Esophagus muscularis mucosa (tissue), 4 donors: ENCODE measurements at regions not wholly inside any gene's neighbourhood (a gene's known extent, or its start where the extent isn't known, plus 50 kb on each side); places are given as distances from the start of the nearest gene placed in this dataset.

Experiments used
- DNase-seq: peaks from one replicate; pipeline ENCODE4 v3.0.0-alpha.2; 2017; ENCODE audit errors: extremely low spot score
- H3K27ac ChIP-seq, 4 donors: fragments of 200-600 bp; sonication (generic); replicated peaks in 1 of 4; 1 replicate in 3 of 4; 2 replicates in 1 of 4; pipeline ENCODE4 v1.5.1; 2016 to 2019; ENCODE audit warnings: mild to moderate bottlenecking in 1 of 4
- H3K27me3 ChIP-seq, 4 donors: fragments of 200-600 bp; sonication (generic); one replicate each; pipeline versions ENCODE4 v1.5.1 to v1.6.0; 2016 to 2019
- H3K36me3 ChIP-seq, 4 donors: fragments of 200-600 bp; sonication (generic); one replicate each; pipeline ENCODE4 v1.5.1; 2016 to 2019
- H3K4me1 ChIP-seq, 4 donors: fragments of 200-600 bp; sonication (generic); one replicate each; pipeline ENCODE4 v1.5.1; 2016 to 2019
- H3K4me3 ChIP-seq, 4 donors: fragments of 200-600 bp; sonication (generic); 1 replicate in 2 of 4; 2 replicates in 2 of 4; pipeline ENCODE4 v1.5.1; 2016 to 2019; ENCODE audit warnings: mild to moderate bottlenecking in 4 of 4, moderate library complexity in 1 of 4
- H3K9me3 ChIP-seq, 4 donors: fragments of 200-600 bp; sonication (generic); 1 replicate in 3 of 4; 2 replicates in 1 of 4; pipeline ENCODE4 v1.5.1; 2016 to 2019
- CTCF ChIP-seq, 3 experiments: fragments of 200-600 bp in 2 of 3; fragments of 450-650 bp in 1 of 3; sonication (generic) in 2 of 3; IDR thresholded peaks; one replicate each; pipeline ENCODE4 v1.5.1; 2017 to 2019; ENCODE audit warnings: antibody characterized with exemption in 3 of 3, mild to moderate bottlenecking in 2 of 3, moderate library complexity in 1 of 3
- EP300 ChIP-seq: sonication (generic); formaldehyde crosslinking; IDR thresholded peaks from one replicate; pipeline ENCODE4 v1.6.1; 2017; ENCODE audit warnings: antibody characterized with exemption
- POLR2A ChIP-seq: fragments of 450-650 bp; IDR thresholded peaks from one replicate; pipeline ENCODE4 v1.6.1; 2017; ENCODE audit warnings: antibody characterized with exemption, moderate library complexity, mild to moderate bottlenecking, low read depth
- POLR2AphosphoS5 ChIP-seq, 2 donors: sonication (generic); formaldehyde crosslinking; IDR thresholded peaks; one replicate each; pipeline ENCODE4 v1.6.1; 2017; ENCODE audit warnings: antibody characterized with exemption in 2 of 2
- WGBS: methylation state at CpG from one replicate; pipeline ENCODE4 v1.1.5; 2018; 5-methylcytosine and 5-hydroxymethylcytosine counted together
- intact Hi-C: fragments of 100-400 bp; cut with DNase I; formaldehyde crosslinking; loops from one replicate; pipeline ENCODE4 v1.15.1; 2023

GRCh38 chr6:114436691-114437090, 93.9 kb upstream of the HS3ST5 start:
- no peak for TF ChIP-seq POLR2AphosphoS5 (IDR thresholded peaks at IDR 0.05)
- TF ChIP-seq EP300, result no peak
- no peak for TF ChIP-seq POLR2A
- TF ChIP-seq CTCF (IDR thresholded peaks at IDR 0.05), result no peak
- no peak for DNase-seq
- H3K4me3 ChIP-seq, result no peak overlapping the region
- intact Hi-C loops, result no loop called here
- no peak overlapping the region for H3K27ac ChIP-seq
- no peaks in the 10 kb centered on the region for H3K4me1 ChIP-seq
- no peaks in the 10 kb centered on the region for H3K36me3 ChIP-seq
- H3K27me3 ChIP-seq, result no peaks in the 10 kb centered on the region
- H3K9me3 ChIP-seq, result no peaks in the 10 kb centered on the region
- WGBS, result 86% methylated on average over 3 of the region's 3 CpGs

GRCh38 chr6:114435985-114436384, 93.2 kb upstream of the HS3ST5 start:
- TF ChIP-seq POLR2AphosphoS5 (IDR thresholded peaks at IDR 0.05) (no peak), POLR2A (no peak)
- H3K27ac ChIP-seq, result no peak overlapping the region
- no peak overlapping the region for H3K4me3 ChIP-seq
- no peaks in the 10 kb centered on the region for H3K36me3 ChIP-seq
- no peak for DNase-seq
- no peaks in the 10 kb centered on the region for H3K9me3 ChIP-seq
- intact Hi-C loops, result no loop called here
- H3K4me1 ChIP-seq, result peaks cover 0 to under 1% (median 0%) of the 10 kb centered on the region in 4 donors
- H3K27me3 ChIP-seq, result no peaks in the 10 kb centered on the region

- TF ChIP-seq EP300 (no peak), POLR2AphosphoS5 (IDR thresholded peaks at IDR 0.05) (no peak), POLR2A (no peak), CTCF (IDR thresholded peaks at IDR 0.05) (no peak)
- intact Hi-C loops, result no loop called here
- no peaks in the 10 kb centered on the region for H3K27me3 ChIP-seq
- no peaks in the 10 kb centered on the region for H3K9me3 ChIP-seq
- 68% methylated on average over 1 of the region's 1 CpG for WGBS
- H3K36me3 ChIP-seq, result no peaks in the 10 kb centered on the region
- no peak overlapping the region for H3K27ac ChIP-seq
- H3K4me1 ChIP-seq, result peaks cover 0 to 6% (median 0%) of the 10 kb centered on the region in 4 donors
- no peak for DNase-seq
- no peak overlapping the region for H3K4me3 ChIP-seq
Observed at GRCh38 chr6:114432400-114432799, 89.6 kb upstream of the HS3ST5 start.

- no peak for DNase-seq
- intact Hi-C loops, result no loop called here
- WGBS, result 74% methylated on average over 1 of the region's 1 CpG
- no peaks in the 10 kb centered on the region for H3K27me3 ChIP-seq
- H3K9me3 ChIP-seq, result no peaks in the 10 kb centered on the region
- no peaks in the 10 kb centered on the region for H3K36me3 ChIP-seq
- TF ChIP-seq CTCF (IDR thresholded peaks at IDR 0.05) (no peak), POLR2A (no peak), POLR2AphosphoS5 (IDR thresholded peaks at IDR 0.05) (no peak), EP300 (no peak)
- H3K4me1 ChIP-seq, result peaks cover 0 to 6% (median 0%) of the 10 kb centered on the region in 4 donors
- no peak overlapping the region for H3K27ac ChIP-seq
- no peak overlapping the region for H3K4me3 ChIP-seq
Observed at GRCh38 chr6:114431641-114432040, 88.8 kb upstream of the HS3ST5 start.

- no peak overlapping the region for H3K4me3 ChIP-seq
- DNase-seq, result no peak
- no peaks in the 10 kb centered on the region for H3K9me3 ChIP-seq
- no peaks in the 10 kb centered on the region for H3K36me3 ChIP-seq
- intact Hi-C loops, result no loop called here
- H3K27me3 ChIP-seq, result no peaks in the 10 kb centered on the region
- H3K27ac ChIP-seq, result no peak overlapping the region
- whole genome bisulfite sequencing, result 44% methylated on average over 4 of the region's 4 CpGs
- TF ChIP-seq POLR2A (no peak), CTCF (IDR thresholded peaks at IDR 0.05) (no peak), POLR2AphosphoS5 (IDR thresholded peaks at IDR 0.05) (no peak), EP300 (no peak)
- H3K4me1 ChIP-seq, result peaks cover 0 to 6% (median 0%) of the 10 kb centered on the region in 4 donors
Observed at GRCh38 chr6:114430534-114431124, 87.8 kb upstream of the HS3ST5 start.
